H4 (cell line): ENCODE measurements at regions not wholly inside any gene's neighbourhood (a gene's known extent, or its start where the extent isn't known, plus 50 kb on each side); places are given as distances from the start of the nearest gene placed in this dataset.

Experiments
- DNase-seq: peaks from one replicate; pipeline ENCODE4 v3.0.0-alpha.2; 2015; ENCODE audit warnings: low spot score

- no peak for DNase-seq
These were observed 186.2 kb downstream of the HS3ST3B1 start for GRCh38 chr17:14487068-14487467.

- DNase-seq: no peak
These were observed 181.8 kb downstream of the HS3ST3B1 start for GRCh38 chr17:14482715-14483114.

GRCh38 chr17:14481664-14482063, 180.8 kb downstream of the HS3ST3B1 start:
- DNase-seq: no peak

GRCh38 chr17:14474591-14474990, 173.7 kb downstream of the HS3ST3B1 start:
- DNase-seq: no peak

GRCh38 chr17:14471052-14471451, 170.2 kb downstream of the HS3ST3B1 start:
- DNase-seq: peak; percentile 82

- no peak for DNase-seq
These were observed 169.5 kb downstream of the HS3ST3B1 start for GRCh38 chr17:14470417-14470816.

- DNase-seq: no peak
These were observed 169.1 kb downstream of the HS3ST3B1 start for GRCh38 chr17:14469971-14470370.

- no peak for DNase-seq
These were observed 168.0 kb downstream of the HS3ST3B1 start for GRCh38 chr17:14468858-14469257.

GRCh38 chr17:14461227-14461548, 160.3 kb downstream of the HS3ST3B1 start:
- DNase-seq: no peak

GRCh38 chr17:14460516-14461226, 159.8 kb downstream of the HS3ST3B1 start:
- no peak for DNase-seq

- no peak for DNase-seq
These were observed 159.1 kb downstream of the HS3ST3B1 start for GRCh38 chr17:14459955-14460354.

- DNase-seq: no peak
These were observed 157.8 kb downstream of the HS3ST3B1 start for GRCh38 chr17:14458724-14459123.

GRCh38 chr17:14454746-14455145, 153.9 kb downstream of the HS3ST3B1 start:
- DNase-seq: no peak

- DNase-seq: no peak
These were observed 152.0 kb downstream of the HS3ST3B1 start for GRCh38 chr17:14452856-14453255.

- DNase-seq: no peak
These were observed 150.9 kb downstream of the HS3ST3B1 start for GRCh38 chr17:14451729-14452191.

GRCh38 chr17:14448818-14449217, 147.9 kb downstream of the HS3ST3B1 start:
- peak; percentile 35 for DNase-seq

- DNase-seq: no peak
These were observed 145.9 kb downstream of the HS3ST3B1 start for GRCh38 chr17:14446825-14447224.

- DNase-seq: no peak
These were observed 144.0 kb downstream of the HS3ST3B1 start for GRCh38 chr17:14444915-14445314.

GRCh38 chr17:14442798-14443528, 142.1 kb downstream of the HS3ST3B1 start:
- peak; percentile 43 for DNase-seq

GRCh38 chr17:14437176-14437575, 136.3 kb downstream of the HS3ST3B1 start:
- DNase-seq: no peak

- no peak for DNase-seq
These were observed 135.4 kb downstream of the HS3ST3B1 start for GRCh38 chr17:14436266-14436665.

GRCh38 chr17:14434506-14434905, 133.6 kb downstream of the HS3ST3B1 start:
- no peak for DNase-seq

- DNase-seq: no peak
These were observed 131.2 kb downstream of the HS3ST3B1 start for GRCh38 chr17:14432079-14432478.
